GM12864 (cell line): ENCODE measurements at regions not wholly inside any gene's neighbourhood (a gene's known extent, or its start where the extent isn't known, plus 50 kb on each side); places are given as distances from the start of the nearest gene placed in this dataset.

Experiments used
- DNase-seq: peaks from one replicate; pipeline ENCODE4 v3.0.0-alpha.2; 2011; ENCODE audit warnings: low read depth
- H3K4me3 ChIP-seq: 2 replicates; pipeline ENCODE4 v1.5.1; 2011; ENCODE audit warnings: mild to moderate bottlenecking, low read depth, low read length, control low read depth
- TF ChIP-seq, protein P1 (sequence below): IDR thresholded peaks from 2 replicates; pipeline ENCODE4 v1.5.1; 2011; ENCODE audit warnings: low read depth, mild to moderate bottlenecking, moderate library complexity, low read length, control low read depth, inconsistent platforms; ENCODE audit errors: missing control alignments

DNA sequence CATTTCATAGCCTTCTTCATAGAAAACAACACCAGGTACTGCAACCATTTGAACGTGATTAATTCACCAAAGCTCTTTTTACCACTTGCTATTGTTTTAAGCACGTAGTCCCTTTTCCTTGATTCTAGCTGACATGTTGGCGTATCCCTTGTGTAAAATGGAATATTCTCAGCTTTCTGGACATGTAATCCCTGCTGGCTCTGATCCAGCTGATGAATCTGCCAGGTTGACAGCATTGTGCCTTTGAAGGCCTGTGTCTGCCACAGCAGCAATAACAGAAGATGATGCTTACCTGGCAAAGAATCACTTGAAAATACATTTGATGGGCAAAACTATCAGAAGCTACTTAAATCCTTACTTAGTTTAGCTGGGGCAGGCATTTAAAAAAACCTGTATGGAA is 81.0 kb upstream of the CCDC150 start:
- H3K4me3 ChIP-seq: no peak overlapping the region
- TF ChIP-seq, protein P1, sequence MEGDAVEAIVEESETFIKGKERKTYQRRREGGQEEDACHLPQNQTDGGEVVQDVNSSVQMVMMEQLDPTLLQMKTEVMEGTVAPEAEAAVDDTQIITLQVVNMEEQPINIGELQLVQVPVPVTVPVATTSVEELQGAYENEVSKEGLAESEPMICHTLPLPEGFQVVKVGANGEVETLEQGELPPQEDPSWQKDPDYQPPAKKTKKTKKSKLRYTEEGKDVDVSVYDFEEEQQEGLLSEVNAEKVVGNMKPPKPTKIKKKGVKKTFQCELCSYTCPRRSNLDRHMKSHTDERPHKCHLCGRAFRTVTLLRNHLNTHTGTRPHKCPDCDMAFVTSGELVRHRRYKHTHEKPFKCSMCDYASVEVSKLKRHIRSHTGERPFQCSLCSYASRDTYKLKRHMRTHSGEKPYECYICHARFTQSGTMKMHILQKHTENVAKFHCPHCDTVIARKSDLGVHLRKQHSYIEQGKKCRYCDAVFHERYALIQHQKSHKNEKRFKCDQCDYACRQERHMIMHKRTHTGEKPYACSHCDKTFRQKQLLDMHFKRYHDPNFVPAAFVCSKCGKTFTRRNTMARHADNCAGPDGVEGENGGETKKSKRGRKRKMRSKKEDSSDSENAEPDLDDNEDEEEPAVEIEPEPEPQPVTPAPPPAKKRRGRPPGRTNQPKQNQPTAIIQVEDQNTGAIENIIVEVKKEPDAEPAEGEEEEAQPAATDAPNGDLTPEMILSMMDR: no peak
- DNase-seq: no peak

DNA sequence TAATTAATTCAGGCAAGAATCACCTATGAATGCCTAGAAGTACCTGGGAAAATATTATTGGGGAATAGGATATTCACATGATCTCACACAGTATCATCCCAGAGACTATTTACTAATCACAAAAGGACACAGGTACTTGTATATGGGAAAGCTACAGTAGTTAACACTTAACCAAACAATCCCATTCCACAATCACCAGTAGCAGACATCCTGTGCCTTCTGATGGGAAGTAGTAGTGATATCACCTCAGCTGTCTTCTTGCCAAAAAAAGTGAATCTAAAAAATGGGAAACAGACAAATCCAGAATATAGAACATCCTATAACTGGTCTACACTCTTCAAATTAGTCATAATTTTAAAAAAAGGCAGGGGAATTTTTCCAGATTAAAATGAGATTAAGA is 75.6 kb upstream of the CCDC150 start:
- TF ChIP-seq, protein P1: no peak
- H3K4me3 ChIP-seq: no peak overlapping the region
- DNase-seq: no peak

DNA sequence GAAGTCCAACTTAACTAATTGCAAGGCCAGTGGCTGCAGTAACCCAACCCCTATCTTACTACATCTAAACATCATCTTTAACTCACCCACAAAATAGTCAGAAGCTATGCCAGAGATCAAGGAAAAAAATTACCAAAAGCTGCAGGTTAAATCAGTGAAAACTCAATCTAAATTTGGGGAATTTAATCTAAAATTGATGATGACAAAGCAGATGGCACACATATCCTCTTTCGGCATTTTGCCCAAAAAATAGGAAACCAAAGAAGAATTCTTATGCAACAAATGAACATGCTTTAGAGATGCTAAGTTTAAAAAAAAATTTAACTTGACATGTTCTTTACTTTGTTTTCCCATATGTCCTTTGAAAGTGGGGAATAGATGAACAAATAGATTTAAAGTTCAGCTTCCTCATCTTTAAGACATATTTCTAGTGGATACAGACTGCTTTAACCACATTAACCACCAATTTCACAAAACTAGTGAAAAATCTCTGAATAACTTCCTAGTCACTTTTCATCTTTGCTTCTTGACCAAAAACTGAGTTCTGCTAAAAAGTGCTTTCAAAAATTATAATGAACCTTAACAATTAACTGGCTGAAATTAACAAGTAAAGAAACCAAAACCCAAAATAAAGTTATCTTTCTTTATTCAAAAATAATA is 74.3 kb upstream of the CCDC150 start:
- DNase-seq: no peak
- TF ChIP-seq, protein P1: no peak
- no peak overlapping the region for H3K4me3 ChIP-seq

DNA sequence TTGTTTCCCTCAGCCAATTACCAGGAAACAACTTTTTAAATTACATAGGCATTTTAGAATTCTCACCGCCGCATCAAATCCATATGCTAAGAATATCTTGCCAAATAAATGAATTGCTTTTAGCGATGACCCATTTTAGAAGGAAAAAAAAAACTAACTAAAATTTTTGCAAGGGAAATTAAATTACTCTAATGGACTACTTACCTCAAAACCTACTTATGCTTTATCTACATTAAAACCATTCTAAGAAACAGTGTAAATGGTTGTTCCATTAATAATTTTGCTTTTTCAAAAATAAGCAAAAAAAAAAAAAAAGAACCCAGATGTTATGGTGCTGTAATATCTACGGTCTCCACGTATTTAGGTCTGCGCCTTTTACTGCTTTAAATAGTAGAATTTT is 73.5 kb upstream of the CCDC150 start:
- H3K4me3 ChIP-seq: no peak overlapping the region
- no peak for DNase-seq
- TF ChIP-seq, protein P1: no peak

DNA sequence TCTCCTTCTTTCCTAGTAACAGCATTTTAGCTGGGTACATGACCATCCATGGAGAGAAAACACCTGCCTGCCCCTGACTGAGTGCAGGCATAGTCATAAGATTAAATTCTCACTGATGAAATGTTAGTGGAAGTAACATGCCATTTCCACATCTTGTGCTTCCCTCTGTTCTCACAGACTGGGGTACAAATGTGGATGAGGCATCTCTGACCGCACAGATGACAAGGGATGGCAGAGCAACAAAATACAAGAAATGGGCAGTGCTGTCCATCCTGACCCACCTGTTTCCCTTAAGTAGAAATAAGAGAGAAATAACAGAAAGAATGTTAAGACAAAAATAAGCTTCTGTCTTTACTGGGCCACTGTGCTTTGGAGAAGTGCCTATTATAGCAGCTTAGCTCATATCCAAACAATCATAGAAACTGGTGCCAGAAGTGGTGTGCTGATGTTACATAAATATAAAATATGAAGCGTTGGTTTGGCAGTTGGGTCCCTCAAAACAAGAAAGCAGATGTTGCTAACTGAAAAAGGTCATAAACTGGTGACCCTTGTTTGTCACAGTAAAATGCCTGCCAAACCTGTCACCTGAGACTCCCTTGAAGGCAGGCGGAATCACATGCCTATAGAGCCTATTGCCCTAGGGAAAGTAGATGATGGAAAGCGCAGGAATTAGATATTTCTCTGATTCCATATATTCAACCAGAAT is 72.4 kb upstream of the CCDC150 start:
- TF ChIP-seq, protein P1: no peak
- no peak for DNase-seq
- no peak overlapping the region for H3K4me3 ChIP-seq

DNA sequence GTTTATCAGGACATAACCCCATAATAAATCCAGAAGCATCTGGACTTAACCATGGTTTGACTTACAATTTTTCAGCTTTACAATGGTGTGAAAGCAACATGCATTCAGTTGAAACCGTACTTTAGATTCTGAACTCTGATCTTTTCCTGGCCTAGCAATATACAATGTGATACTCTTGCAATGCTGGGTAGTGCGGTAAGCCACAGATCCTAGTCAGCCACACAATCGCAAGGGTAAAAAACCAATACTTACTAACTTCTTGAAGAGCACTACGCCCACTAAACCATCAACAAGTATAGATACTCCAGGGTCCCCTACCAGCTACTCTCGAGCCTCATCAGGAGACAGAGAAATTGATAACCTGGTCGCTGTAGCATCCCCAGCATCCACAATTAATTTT is 71.0 kb upstream of the CCDC150 start:
- TF ChIP-seq, protein P1: no peak
- no peak overlapping the region for H3K4me3 ChIP-seq
- DNase-seq: no peak

DNA sequence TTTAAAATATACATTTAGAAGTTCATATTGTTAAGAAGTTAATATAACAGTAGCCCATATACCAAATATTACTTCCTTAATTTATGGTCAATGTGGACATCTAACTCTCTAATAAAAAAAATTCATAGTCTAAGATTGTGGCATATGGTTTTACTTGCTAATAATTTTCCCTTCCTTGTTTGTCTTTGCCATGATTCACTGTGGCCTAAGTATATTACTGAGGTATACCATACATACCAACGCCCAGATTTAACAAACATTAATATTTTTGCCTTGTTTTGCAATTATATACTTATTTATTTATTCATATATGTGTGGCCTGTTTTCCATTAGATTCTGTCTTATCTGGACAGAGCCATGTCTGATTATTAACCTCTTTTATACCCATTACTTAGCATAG is 54.6 kb upstream of the CCDC150 start:
- no peak overlapping the region for H3K4me3 ChIP-seq
- DNase-seq: no peak
- TF ChIP-seq, protein P1: no peak
